ENCODE measurements at regions not wholly inside any gene's neighbourhood (a gene's known extent, or its start where the extent isn't known, plus 50 kb on each side); places are given as distances from the start of the nearest gene placed in this dataset.

GRCh38 chr11:90646706-90647105, 423.9 kb upstream of the CHORDC1 start:
- no peaks in the 10 kb centered on the region for H3K36me3 ChIP-seq (ENCODE audit: control insufficient read depth in 2 of 2, extremely low read depth in 1 of 2, insufficient read depth in 2 of 2, low read length in 2 of 2)
- no peaks in the 10 kb centered on the region for H3K9me1 ChIP-seq (replicated peaks; ENCODE audit: control insufficient read depth, extremely low read depth, insufficient read depth, low read length)
- no peak overlapping the region for H3K27ac ChIP-seq (ENCODE audit: insufficient read depth, low read depth, low read length)
- TF ChIP-seq JUN (IDR thresholded peaks at IDR 0.05; ENCODE audit: borderline replicate concordance, insufficient read depth, insufficient read length, low read depth), result no peak
- TF ChIP-seq FOS (IDR thresholded peaks at IDR 0.05; ENCODE audit: borderline replicate concordance, insufficient read depth, low read length), result no peak
- TF ChIP-seq GATA2 (IDR thresholded peaks at IDR 0.05; ENCODE audit: insufficient read depth, insufficient read length, low read depth, low read length), result no peak
- no peak for TF ChIP-seq MAX (IDR thresholded peaks at IDR 0.05; ENCODE audit: insufficient read depth, insufficient read length)
- H2AFZ ChIP-seq (ENCODE audit: low read depth, low read length), result no peak overlapping the region
- BruUV-seq (replicated peaks), result no TSS peak
- H3K4me2 ChIP-seq (ENCODE audit: insufficient read depth, low read length), result no peak overlapping the region
- H3K9ac ChIP-seq (replicated peaks; ENCODE audit: extremely low read depth, insufficient read depth, low read length), result no peak overlapping the region
- ChIA-PET POLR2A (no interaction called here), CTCF (no interaction called here)
- H4K20me1 ChIP-seq (replicated peaks; ENCODE audit: control insufficient read depth, extremely low read depth, insufficient read depth, low read length), result no peaks in the 10 kb centered on the region
- intact Hi-C loops (cut with micrococcal nuclease), result no loop called here
- DNase-seq (ENCODE audit: low read depth, low spot score) (no peak), FAIRE-seq (no peak)
- no peak overlapping the region for H3K4me3 ChIP-seq (replicated peaks in 1 of 3; ENCODE audit: insufficient read depth in 1 of 3, low read depth in 1 of 3, low read length in 3 of 3)
- dilution Hi-C loops (cut with MboI; ENCODE audit: extremely low pct_ligation_motif_present, low sequenced_read_pairs), result no loop called here
- H3K27me3 ChIP-seq (ENCODE audit: control insufficient read depth in 2 of 2, insufficient read depth in 2 of 2, low read length in 2 of 2), result no peaks in the 10 kb centered on the region
- H3K9me3 ChIP-seq (replicated peaks; ENCODE audit: control insufficient read depth, insufficient read depth, low read length), result no peaks in the 10 kb centered on the region
- H3K79me2 ChIP-seq (ENCODE audit: control insufficient read depth, insufficient read depth, low read length), result no peaks in the 10 kb centered on the region
- H3K4me1 ChIP-seq (ENCODE audit: control insufficient read depth, extremely low read depth, insufficient read depth, low read length), result no peaks in the 10 kb centered on the region

- no TSS peak for BruUV-seq (replicated peaks)
- H3K4me1 ChIP-seq (ENCODE audit: control insufficient read depth, extremely low read depth, insufficient read depth, low read length), result no peaks in the 10 kb centered on the region
- TF ChIP-seq GATA2 (IDR thresholded peaks at IDR 0.05; ENCODE audit: insufficient read depth, insufficient read length, low read depth, low read length) (no peak), FOS (IDR thresholded peaks at IDR 0.05; ENCODE audit: borderline replicate concordance, insufficient read depth, low read length) (no peak), CTCF (IDR thresholded peaks at IDR 0.05; ENCODE audit: extremely low read depth in 1 of 2, insufficient read depth in 1 of 2, low read depth in 1 of 2, low read length in 2 of 2) (no peak), POLR2A (IDR thresholded peaks at IDR 0.05; ENCODE audit: low read depth, low read length) (no peak), EZH2 (IDR thresholded peaks at IDR 0.05; ENCODE audit: borderline replicate concordance, low read depth, low read length, severe bottlenecking) (no peak), JUN (IDR thresholded peaks at IDR 0.05; ENCODE audit: borderline replicate concordance, insufficient read depth, insufficient read length, low read depth) (no peak), MAX (IDR thresholded peaks at IDR 0.05; ENCODE audit: insufficient read depth, insufficient read length) (no peak), MYC (IDR thresholded peaks at IDR 0.05; ENCODE audit: low read depth, low read length) (no peak)
- FAIRE-seq (no peak), DNase-seq (ENCODE audit: low read depth, low spot score) (no peak)
- H3K27ac ChIP-seq (ENCODE audit: insufficient read depth, low read depth, low read length), result no peak overlapping the region
- intact Hi-C loops (cut with micrococcal nuclease), result no loop called here
- dilution Hi-C loops (cut with MboI; ENCODE audit: extremely low pct_ligation_motif_present, low sequenced_read_pairs), result no loop called here
- no peak overlapping the region for H3K9ac ChIP-seq (replicated peaks; ENCODE audit: extremely low read depth, insufficient read depth, low read length)
- H2AFZ ChIP-seq (ENCODE audit: low read depth, low read length), result no peak overlapping the region
- ChIA-PET CTCF (no interaction called here), POLR2A (no interaction called here)
- H3K9me3 ChIP-seq (replicated peaks; ENCODE audit: control insufficient read depth, insufficient read depth, low read length), result no peaks in the 10 kb centered on the region
- no peaks in the 10 kb centered on the region for H3K36me3 ChIP-seq (ENCODE audit: control insufficient read depth in 2 of 2, extremely low read depth in 1 of 2, insufficient read depth in 2 of 2, low read length in 2 of 2)
- H3K4me3 ChIP-seq (replicated peaks in 1 of 3; ENCODE audit: insufficient read depth in 1 of 3, low read depth in 1 of 3, low read length in 3 of 3), result no peak overlapping the region
- H3K79me2 ChIP-seq (ENCODE audit: control insufficient read depth, insufficient read depth, low read length), result no peaks in the 10 kb centered on the region
- H3K9me1 ChIP-seq (replicated peaks; ENCODE audit: control insufficient read depth, extremely low read depth, insufficient read depth, low read length), result no peaks in the 10 kb centered on the region
- no peaks in the 10 kb centered on the region for H4K20me1 ChIP-seq (replicated peaks; ENCODE audit: control insufficient read depth, extremely low read depth, insufficient read depth, low read length)
- H3K27me3 ChIP-seq (ENCODE audit: control insufficient read depth in 2 of 2, insufficient read depth in 2 of 2, low read length in 2 of 2), result no peaks in the 10 kb centered on the region
- H3K4me2 ChIP-seq (ENCODE audit: insufficient read depth, low read length), result no peak overlapping the region
Measured at GRCh38 chr11:90646266-90646665, 423.4 kb upstream of the CHORDC1 start.

All from endothelial cell of umbilical vein (primary cell).